GM19324 (cell line): ENCODE measurements at regions not wholly inside any gene's neighbourhood (a gene's known extent, or its start where the extent isn't known, plus 50 kb on each side); places are given as distances from the start of the nearest gene placed in this dataset.
"Not testable (repeated sequence)": the region's sequence is repeated elsewhere in the genome, so short reads cannot be mapped to it uniquely, and the experiment has no call there.

Experiments used
- ATAC-seq: cut with Tn5 transposase; IDR thresholded peaks from one replicate; pipeline ENCODE4 v1.9.1; 2021; ENCODE audit warnings: mild to moderate bottlenecking, moderate library complexity; ENCODE audit not compliant: unreplicated experiment, low FRiP score

GRCh38 chr3:162367429-162368260 is 871.0 kb downstream of the OTOL1 start:
- ATAC-seq, result no peak

GRCh38 chr3:162368417-162368816 is 871.8 kb downstream of the OTOL1 start:
- no peak for ATAC-seq

DNA sequence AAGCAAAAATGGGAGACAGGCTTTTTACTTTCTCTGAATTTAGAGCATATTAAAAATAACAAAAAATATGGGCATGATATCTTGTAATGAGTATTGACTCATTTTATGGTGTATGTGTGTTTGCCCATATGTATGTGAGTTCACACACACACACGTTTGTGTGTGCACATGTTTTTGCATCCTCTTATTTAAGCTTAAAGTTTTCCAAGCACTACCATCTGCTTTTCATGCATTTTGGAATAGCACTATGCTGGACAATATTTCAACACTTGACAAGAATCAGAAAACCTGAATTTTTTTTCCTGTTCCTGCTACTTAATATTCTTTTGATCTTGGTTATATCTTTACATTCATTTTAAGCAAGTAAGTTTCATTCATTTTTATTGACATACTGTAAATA is 872.7 kb downstream of the OTOL1 start:
- no peak for ATAC-seq

DNA sequence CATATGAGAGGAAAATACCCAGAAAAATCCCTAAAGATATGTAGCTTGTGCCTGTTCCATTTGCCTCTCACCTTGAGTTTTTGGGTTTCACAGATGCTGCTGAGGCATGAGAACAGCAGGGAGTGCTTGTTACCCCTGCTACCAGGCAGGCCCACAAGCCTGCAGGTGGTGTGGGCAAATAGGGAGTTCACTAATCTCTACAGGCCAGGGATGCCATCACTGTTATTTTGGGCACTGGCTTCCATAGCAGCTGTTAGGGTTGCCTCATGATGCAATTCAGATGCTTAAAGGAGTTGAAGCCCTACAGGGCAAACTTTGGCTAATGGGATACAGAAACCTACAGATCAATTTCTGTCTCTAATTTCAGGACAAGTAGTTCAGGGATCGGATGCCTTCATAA is 873.5 kb downstream of the OTOL1 start:
- no peak for ATAC-seq

- ATAC-seq, result no peak
Observed at GRCh38 chr3:162376761-162377160, 880.2 kb downstream of the OTOL1 start.

DNA sequence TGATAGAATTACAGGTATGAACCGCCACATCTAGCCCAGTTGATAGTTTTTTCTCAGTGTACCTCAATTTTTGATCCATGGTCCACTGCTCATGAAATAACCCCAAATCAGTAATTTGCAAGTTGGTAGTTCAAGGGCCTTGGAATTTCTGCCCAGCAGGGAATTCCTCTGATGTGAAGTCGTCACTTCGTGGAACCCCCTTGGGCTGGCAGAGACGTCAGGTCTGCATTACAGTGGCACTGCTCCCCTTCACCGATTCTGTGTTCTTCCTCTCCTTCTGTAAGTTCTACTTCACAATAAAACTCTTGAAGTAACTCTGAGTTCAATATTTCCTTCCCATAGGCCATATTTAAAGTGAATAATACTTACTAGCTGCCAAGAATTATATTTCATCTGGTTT is 881.0 kb downstream of the OTOL1 start:
- ATAC-seq, result no peak

GRCh38 chr3:162385387-162385786 is 888.8 kb downstream of the OTOL1 start:
- no peak for ATAC-seq

GRCh38 chr3:162390891-162391290 is 894.3 kb downstream of the OTOL1 start:
- ATAC-seq, result no peak

DNA sequence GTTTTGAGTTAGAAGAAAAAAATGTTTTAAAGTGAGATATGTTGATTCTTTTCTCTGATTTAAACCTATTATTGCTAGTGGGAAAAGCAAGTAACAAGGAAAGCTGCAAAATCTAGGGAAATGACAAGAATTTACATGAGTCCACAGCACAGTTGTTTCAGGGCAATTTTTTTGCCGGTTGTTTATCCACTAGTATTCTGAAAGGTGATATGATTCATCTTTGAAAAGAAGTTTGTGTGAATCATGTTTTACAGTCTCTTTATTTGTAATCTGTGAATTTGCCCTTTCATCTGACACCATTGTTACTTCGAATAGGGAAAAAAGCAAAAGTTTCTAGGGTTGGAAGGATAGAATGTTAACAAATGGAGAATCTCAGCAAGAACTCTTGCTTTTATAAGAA is 894.7 kb downstream of the OTOL1 start:
- ATAC-seq, result no peak

- no peak for ATAC-seq
Observed at GRCh38 chr3:162395496-162395895, 898.9 kb downstream of the OTOL1 start.

- ATAC-seq, result no peak
Observed at GRCh38 chr3:162398554-162398953, 901.9 kb downstream of the OTOL1 start.

DNA sequence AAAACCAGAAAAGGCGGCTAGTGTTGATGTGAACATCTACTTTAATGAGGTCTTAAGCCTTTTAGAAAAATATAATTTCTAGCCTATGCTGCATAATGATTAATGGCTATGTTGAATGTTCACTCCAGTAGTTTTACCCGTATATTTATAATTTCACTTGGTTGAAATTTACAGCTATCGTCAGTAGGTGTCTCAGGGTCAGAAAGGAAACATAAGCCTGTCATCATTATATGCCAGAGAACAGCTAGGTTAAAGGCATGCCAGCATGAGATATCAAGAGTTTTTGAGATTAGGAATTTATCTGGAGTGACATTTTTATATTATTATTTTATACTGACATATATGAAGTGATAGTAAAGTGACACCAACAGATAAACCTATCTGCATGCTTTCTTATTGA is 904.1 kb downstream of the OTOL1 start:
- no peak for ATAC-seq

GRCh38 chr3:162411556-162411955 is 914.9 kb downstream of the OTOL1 start:
- not testable (repeated sequence) for ATAC-seq

- no peak for ATAC-seq
Observed at GRCh38 chr3:162421721-162422120, 925.1 kb downstream of the OTOL1 start.

DNA sequence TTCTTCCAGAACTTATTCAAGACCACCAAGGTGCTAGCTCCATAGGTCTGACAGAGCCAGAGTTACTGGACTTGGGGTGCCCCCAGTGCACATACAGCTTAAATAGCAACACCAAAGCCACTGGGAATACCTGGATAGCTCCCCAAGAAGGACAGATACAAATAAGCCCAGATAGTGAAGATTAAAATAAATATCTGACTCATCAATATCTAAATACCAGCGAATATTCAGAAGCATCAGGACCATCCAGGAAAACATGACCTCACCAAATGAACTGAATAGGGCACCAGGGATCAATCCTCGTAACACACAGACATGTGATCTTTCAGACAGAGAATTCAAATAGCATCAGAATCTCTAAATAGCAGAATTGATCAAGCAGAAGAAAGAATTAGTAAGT is 931.6 kb downstream of the OTOL1 start:
- ATAC-seq, result no peak

GRCh38 chr3:162435750-162436149 is 939.1 kb downstream of the OTOL1 start:
- ATAC-seq, result no peak

GRCh38 chr3:162436826-162437225 is 940.2 kb downstream of the OTOL1 start:
- no peak for ATAC-seq

GRCh38 chr3:162437480-162437879 is 940.9 kb downstream of the OTOL1 start:
- no peak for ATAC-seq

- no peak for ATAC-seq
Observed at GRCh38 chr3:162441716-162442115, 945.1 kb downstream of the OTOL1 start.

DNA sequence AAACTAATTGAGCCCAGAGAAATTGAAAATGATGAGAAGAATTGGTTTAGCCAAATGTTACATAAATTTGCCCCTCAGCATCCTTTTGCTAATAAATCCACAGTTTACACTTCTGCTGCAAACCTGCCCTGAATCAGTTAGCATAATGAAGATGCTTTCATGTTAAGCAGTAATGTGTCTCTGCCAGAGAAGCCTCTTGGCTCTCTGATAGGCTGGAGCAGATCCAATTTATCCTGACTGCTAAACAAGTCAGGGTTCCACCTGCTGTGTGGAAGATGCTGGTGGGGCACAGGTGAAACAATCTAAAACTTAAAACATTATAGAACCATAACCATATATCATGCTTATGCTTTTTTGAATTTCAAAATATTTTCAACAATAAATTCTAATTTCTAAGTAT is 946.8 kb downstream of the OTOL1 start:
- no peak for ATAC-seq

GRCh38 chr3:162468791-162469190 is 972.2 kb downstream of the OTOL1 start:
- ATAC-seq, result no peak

DNA sequence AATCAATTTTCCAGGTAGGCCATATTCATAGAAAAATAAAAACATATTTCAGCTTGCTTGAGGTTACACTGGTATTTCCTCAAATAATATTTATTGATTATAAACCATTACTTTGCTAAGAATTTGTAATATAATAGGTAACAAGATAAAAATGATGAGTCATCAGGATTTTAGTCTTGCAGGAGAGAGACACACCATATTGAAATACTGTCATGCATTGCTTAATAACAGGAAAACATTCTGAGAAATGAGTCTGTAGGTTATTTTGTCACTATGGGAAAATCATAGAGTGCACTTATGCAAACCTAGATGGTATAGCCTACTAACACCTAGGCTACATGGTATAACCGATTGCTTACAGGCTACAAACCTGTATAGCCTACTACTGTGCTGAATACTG is 990.5 kb downstream of the OTOL1 start:
- ATAC-seq, result no peak

- ATAC-seq, result no peak
Observed at GRCh38 chr3:162489853-162490252, 993.2 kb downstream of the OTOL1 start.
